ENCODE measurements at regions not wholly inside any gene's neighbourhood (a gene's known extent, or its start where the extent isn't known, plus 50 kb on each side); places are given as distances from the start of the nearest gene placed in this dataset.
"Not testable (repeated sequence)": the region's sequence is repeated elsewhere in the genome, so short reads cannot be mapped to it uniquely, and the experiment has no call there.

GRCh38 chr9:80679916-80680315, 1009.4 kb downstream of the TLE1 start:
- no peak for DNase-seq

- DNase-seq = no peak
These were observed 1010.4 kb downstream of the TLE1 start for GRCh38 chr9:80678906-80679305.

- no peak for DNase-seq
These were observed 1015.9 kb downstream of the TLE1 start for GRCh38 chr9:80673496-80673895.

GRCh38 chr9:80665479-80665878, 1023.9 kb downstream of the TLE1 start:
- no peak for DNase-seq

GRCh38 chr9:80664327-80665210, 1024.8 kb downstream of the TLE1 start:
- DNase-seq = no peak

GRCh38 chr9:80659751-80660150, 1029.6 kb downstream of the TLE1 start:
- DNase-seq = not testable (repeated sequence)

GRCh38 chr9:80651044-80651443, 1038.3 kb downstream of the TLE1 start:
- no peak for DNase-seq

GRCh38 chr9:80649496-80649895, 1039.9 kb downstream of the TLE1 start:
- DNase-seq = no peak

GRCh38 chr9:80649001-80649420, 1040.3 kb downstream of the TLE1 start:
- DNase-seq = no peak

- no peak for DNase-seq
These were observed 1041.0 kb downstream of the TLE1 start for GRCh38 chr9:80648336-80648735.

GRCh38 chr9:80646211-80646610, 1043.1 kb downstream of the TLE1 start:
- DNase-seq = no peak

GRCh38 chr9:80644044-80644443, 1045.3 kb downstream of the TLE1 start:
- DNase-seq = no peak

GRCh38 chr9:80635065-80635464, 1054.3 kb downstream of the TLE1 start:
- DNase-seq = no peak

GRCh38 chr9:80632041-80632440, 1057.3 kb downstream of the TLE1 start:
- no peak for DNase-seq

GRCh38 chr9:80622508-80622907, 1050.7 kb downstream of the TLE4 start:
- no peak for DNase-seq

GRCh38 chr9:80619356-80619755, 1047.6 kb downstream of the TLE4 start:
- DNase-seq = no peak

GRCh38 chr9:80615964-80616363, 1044.2 kb downstream of the TLE4 start:
- no peak for DNase-seq

- DNase-seq = no peak
These were observed 1034.0 kb downstream of the TLE4 start for GRCh38 chr9:80605793-80606192.

GRCh38 chr9:80605129-80605528, 1033.4 kb downstream of the TLE4 start:
- DNase-seq = no peak

- no peak for DNase-seq
These were observed 1030.5 kb downstream of the TLE4 start for GRCh38 chr9:80602291-80602690.

- DNase-seq = no peak
These were observed 1024.8 kb downstream of the TLE4 start for GRCh38 chr9:80596579-80596978.

GRCh38 chr9:80595192-80595591, 1023.4 kb downstream of the TLE4 start:
- no peak for DNase-seq

GRCh38 chr9:80592413-80592812, 1020.6 kb downstream of the TLE4 start:
- no peak for DNase-seq

GRCh38 chr9:80586786-80587330, 1015.1 kb downstream of the TLE4 start:
- no peak for DNase-seq

- DNase-seq = no peak
These were observed 1000.2 kb downstream of the TLE4 start for GRCh38 chr9:80571953-80572352.
